GM10248 (cell line): ENCODE measurements at regions not wholly inside any gene's neighbourhood (a gene's known extent, or its start where the extent isn't known, plus 50 kb on each side); places are given as distances from the start of the nearest gene placed in this dataset.

Experiments
- CTCF ChIA-PET: fragments of 300-600 bp; sonication (Branson Sonifier 250); formaldehyde crosslinking; extraction: SDS; loops from one replicate; lab custom pipeline; 2021; ENCODE audit warnings: antibody characterized with exemption; lab: Yijun Ruan, JAX
- POLR2A ChIA-PET: fragments of 350-650 bp; sonication (Branson Sonifier 250); formaldehyde crosslinking; extraction: SDS; loops from one replicate; lab custom pipeline; 2020; ENCODE audit warnings: antibody characterized with exemption; lab: Yijun Ruan, JAX
- DNase-seq: peaks from one replicate; pipeline ENCODE4 v3.0.0; 2012; ENCODE audit errors: extremely low spot score
- CTCF ChIP-seq: IDR thresholded peaks from 2 replicates; pipeline ENCODE4 v1.5.1; 2012; ENCODE audit warnings: mild to moderate bottlenecking, low read depth; ENCODE audit errors: extremely low read depth, missing control alignments, control extremely low read depth

GRCh38 chr14:101005447-101005846 lies 101.9 kb upstream of the RTL1 start:
- CTCF ChIA-PET, result no interaction called here
- DNase-seq, result no peak
- POLR2A ChIA-PET, result no interaction called here
- no peak for TF ChIP-seq CTCF

GRCh38 chr14:101006008-101006407 lies 102.5 kb upstream of the RTL1 start:
- TF ChIP-seq CTCF, result no peak
- CTCF ChIA-PET, result no interaction called here
- POLR2A ChIA-PET, result no interaction called here
- DNase-seq, result no peak

GRCh38 chr14:101007004-101007614 lies 103.6 kb upstream of the RTL1 start:
- ChIA-PET CTCF (no interaction called here), POLR2A (no interaction called here)
- no peak for DNase-seq
- TF ChIP-seq CTCF, result no peak

GRCh38 chr14:101007765-101008164 lies 104.2 kb upstream of the RTL1 start:
- no peak for TF ChIP-seq CTCF
- ChIA-PET CTCF (no interaction called here), POLR2A (no interaction called here)
- DNase-seq, result no peak

GRCh38 chr14:101008196-101008595 lies 104.7 kb upstream of the RTL1 start:
- TF ChIP-seq CTCF, result no peak
- DNase-seq, result no peak
- CTCF ChIA-PET, result no interaction called here
- POLR2A ChIA-PET, result no interaction called here

GRCh38 chr14:101008631-101009336 lies 105.3 kb upstream of the RTL1 start:
- no peak for TF ChIP-seq CTCF
- POLR2A ChIA-PET, result no interaction called here
- peak; percentile 7 for DNase-seq
- CTCF ChIA-PET, result no interaction called here
